Esophagus squamous epithelium (tissue), 4 donors: ENCODE measurements at regions not wholly inside any gene's neighbourhood (a gene's known extent, or its start where the extent isn't known, plus 50 kb on each side); places are given as distances from the start of the nearest gene placed in this dataset.

Experiments
- CTCF ChIP-seq, 6 experiments: fragments of 450-650 bp in 4 of 6; fragments of 200-600 bp in 2 of 6; sonication (generic) in 2 of 6; IDR thresholded peaks; one replicate each; pipeline ENCODE4 v1.5.1; 2016 to 2019; ENCODE audit warnings: antibody characterized with exemption in 6 of 6, mild to moderate bottlenecking in 4 of 6, moderate library complexity in 4 of 6
- POLR2A ChIP-seq, 4 donors: fragments of 450-650 bp; IDR thresholded peaks; one replicate each; pipeline ENCODE4 v1.6.1; 2017; ENCODE audit warnings: antibody characterized with exemption in 4 of 4, mild to moderate bottlenecking in 4 of 4, moderate library complexity in 3 of 4

- no peak for TF ChIP-seq CTCF (IDR thresholded peaks at IDR 0.05)
- TF ChIP-seq POLR2A (IDR thresholded peaks at IDR 0.05): no peak
These were observed 100.3 kb downstream of the TBX19 start for GRCh38 chr1:168380945-168381344.
